Nephron (organoid): ENCODE measurements at regions not wholly inside any gene's neighbourhood (a gene's known extent, or its start where the extent isn't known, plus 50 kb on each side); places are given as distances from the start of the nearest gene placed in this dataset.

ENCODE experiments used
- H3K27ac Mint-ChIP-seq, 3 experiments: 2 replicates each; pipeline ENCODE4 v1.8.0; 2020; ENCODE audit warnings: mixed read lengths in 3 of 3, mild to moderate bottlenecking in 2 of 3, moderate library complexity in 1 of 3
- H3K27me3 Mint-ChIP-seq: 2 replicates; pipeline ENCODE4 v1.8.0; 2021; ENCODE audit warnings: low read depth, mild to moderate bottlenecking, moderate library complexity, mixed read lengths
- H3K36me3 Mint-ChIP-seq: 2 replicates; pipeline ENCODE4 v1.8.0; 2020; ENCODE audit warnings: low read depth, mixed read lengths
- H3K4me1 Mint-ChIP-seq: 2 replicates; pipeline ENCODE4 v1.8.0; 2020; ENCODE audit warnings: mixed read lengths
- H3K4me3 Mint-ChIP-seq, 3 experiments: 2 replicates each; pipeline ENCODE4 v1.8.0; 2020; ENCODE audit warnings: mild to moderate bottlenecking in 3 of 3, mixed read lengths in 3 of 3, moderate library complexity in 2 of 3
- H3K9me3 Mint-ChIP-seq: 2 replicates; pipeline ENCODE4 v1.8.0; 2020; ENCODE audit warnings: mixed read lengths
- TF ChIP-seq, protein P1 (sequence below), 3 experiments: fragments of 200-600 bp; sonication (generic); IDR thresholded peaks; one replicate each; pipeline ENCODE4 v1.5.0; 2021; ENCODE audit warnings: antibody characterized with exemption in 3 of 3; ENCODE audit not compliant: unreplicated experiment in 3 of 3

DNA sequence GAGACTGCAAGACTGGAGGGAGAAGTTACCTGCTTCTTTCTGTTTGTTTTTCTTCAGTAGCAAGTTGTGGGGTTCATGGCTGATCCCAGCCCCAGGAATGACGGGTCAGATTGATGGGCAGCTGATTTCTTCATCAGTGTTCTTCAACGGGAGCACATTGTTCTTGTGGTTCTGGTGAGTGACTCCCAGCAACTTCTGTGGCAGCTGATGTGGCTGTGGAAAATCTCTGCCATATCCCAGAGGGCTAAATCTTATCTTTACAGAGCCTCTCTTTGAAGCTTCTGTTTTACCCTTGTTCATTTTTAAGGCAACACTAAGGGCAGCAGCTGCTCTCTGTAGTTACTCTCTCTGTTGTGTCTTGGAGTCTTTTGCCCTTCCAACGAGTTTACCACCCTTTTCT, 710.3 kb downstream of the PRELID2 start:
- TF ChIP-seq, protein P1, sequence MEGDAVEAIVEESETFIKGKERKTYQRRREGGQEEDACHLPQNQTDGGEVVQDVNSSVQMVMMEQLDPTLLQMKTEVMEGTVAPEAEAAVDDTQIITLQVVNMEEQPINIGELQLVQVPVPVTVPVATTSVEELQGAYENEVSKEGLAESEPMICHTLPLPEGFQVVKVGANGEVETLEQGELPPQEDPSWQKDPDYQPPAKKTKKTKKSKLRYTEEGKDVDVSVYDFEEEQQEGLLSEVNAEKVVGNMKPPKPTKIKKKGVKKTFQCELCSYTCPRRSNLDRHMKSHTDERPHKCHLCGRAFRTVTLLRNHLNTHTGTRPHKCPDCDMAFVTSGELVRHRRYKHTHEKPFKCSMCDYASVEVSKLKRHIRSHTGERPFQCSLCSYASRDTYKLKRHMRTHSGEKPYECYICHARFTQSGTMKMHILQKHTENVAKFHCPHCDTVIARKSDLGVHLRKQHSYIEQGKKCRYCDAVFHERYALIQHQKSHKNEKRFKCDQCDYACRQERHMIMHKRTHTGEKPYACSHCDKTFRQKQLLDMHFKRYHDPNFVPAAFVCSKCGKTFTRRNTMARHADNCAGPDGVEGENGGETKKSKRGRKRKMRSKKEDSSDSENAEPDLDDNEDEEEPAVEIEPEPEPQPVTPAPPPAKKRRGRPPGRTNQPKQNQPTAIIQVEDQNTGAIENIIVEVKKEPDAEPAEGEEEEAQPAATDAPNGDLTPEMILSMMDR (IDR thresholded peaks at IDR 0.05; ENCODE audit: unreplicated experiment in 3 of 3): no peak
- Mint-ChIP-seq H3K27me3 (no peaks in the 10 kb centered on the region), H3K4me1 (no peaks in the 10 kb centered on the region), H3K9me3 (no peaks in the 10 kb centered on the region), H3K36me3 (no peaks in the 10 kb centered on the region), H3K27ac (no peak overlapping the region), H3K4me3 (no peak overlapping the region)

DNA sequence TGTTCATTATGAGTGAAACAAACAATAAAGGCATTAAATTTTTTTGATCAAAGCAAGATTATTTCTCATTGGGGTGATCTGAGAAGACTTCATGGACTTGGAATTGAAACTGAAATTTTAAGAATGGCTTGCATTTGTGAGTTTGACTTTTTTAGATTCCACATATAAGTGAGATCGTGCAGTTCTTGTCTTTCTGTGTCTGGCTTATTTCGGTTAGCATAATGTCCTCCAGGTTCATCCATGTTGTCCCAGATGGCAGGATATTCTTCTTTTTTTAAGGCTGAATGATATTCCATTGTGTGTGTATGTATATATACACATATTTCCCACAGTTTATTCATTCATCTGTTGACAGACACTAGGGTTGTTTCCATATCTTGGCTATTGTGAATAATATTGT, 716.5 kb downstream of the PRELID2 start:
- H3K4me3 Mint-ChIP-seq: no peak overlapping the region
- no peaks in the 10 kb centered on the region for H3K9me3 Mint-ChIP-seq
- no peaks in the 10 kb centered on the region for H3K27me3 Mint-ChIP-seq
- TF ChIP-seq, protein P1 (IDR thresholded peaks at IDR 0.05; ENCODE audit: unreplicated experiment in 3 of 3): no peak
- H3K27ac Mint-ChIP-seq: no peak overlapping the region
- no peaks in the 10 kb centered on the region for H3K36me3 Mint-ChIP-seq
- H3K4me1 Mint-ChIP-seq: no peaks in the 10 kb centered on the region

DNA sequence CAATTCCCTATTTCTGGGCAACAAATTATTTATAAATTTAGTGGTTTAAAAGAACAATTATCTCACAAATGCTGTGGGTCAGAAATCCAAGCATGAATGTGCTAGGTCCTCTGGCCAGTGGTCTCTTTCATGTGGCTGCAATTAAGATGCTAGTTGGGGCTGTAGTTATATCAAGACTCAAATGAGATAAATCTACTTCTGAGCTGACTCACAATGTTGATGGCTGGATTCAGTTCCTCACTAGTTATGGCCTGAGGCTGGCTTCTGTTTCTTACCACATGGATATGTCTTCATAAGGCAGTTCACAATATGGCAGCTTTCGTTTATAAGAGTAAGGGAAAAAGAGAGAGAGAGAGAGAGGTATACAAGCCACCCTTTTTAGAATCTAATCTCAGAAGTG, 717.0 kb downstream of the PRELID2 start:
- Mint-ChIP-seq H3K4me1 (no peaks in the 10 kb centered on the region), H3K27me3 (no peaks in the 10 kb centered on the region), H3K27ac (no peak overlapping the region), H3K9me3 (no peaks in the 10 kb centered on the region), H3K36me3 (no peaks in the 10 kb centered on the region), H3K4me3 (no peak overlapping the region)
- TF ChIP-seq, protein P1 (IDR thresholded peaks at IDR 0.05; ENCODE audit: unreplicated experiment in 3 of 3): no peak

DNA sequence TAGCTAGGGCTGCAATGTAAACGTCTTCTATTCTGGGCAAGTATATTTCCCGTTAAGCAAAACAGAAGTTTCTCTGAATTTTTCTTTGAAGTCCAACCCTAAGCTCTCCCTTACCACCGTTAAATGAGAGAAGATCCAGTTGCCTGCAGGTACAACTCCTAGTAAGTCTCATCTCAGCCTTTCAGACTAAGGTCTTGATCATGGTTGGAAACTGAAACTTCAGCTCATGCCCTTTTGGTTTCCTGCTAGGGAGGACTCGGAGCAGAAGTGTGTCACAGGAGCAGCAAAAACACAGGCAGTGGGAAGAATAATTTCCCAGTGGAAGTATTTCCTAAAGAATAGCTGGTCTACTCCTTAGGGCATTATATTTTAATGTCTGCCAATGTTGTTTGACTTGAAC, 717.9 kb downstream of the PRELID2 start:
- H3K4me1 Mint-ChIP-seq: no peaks in the 10 kb centered on the region
- H3K4me3 Mint-ChIP-seq: no peak overlapping the region
- H3K27me3 Mint-ChIP-seq: no peaks in the 10 kb centered on the region
- TF ChIP-seq, protein P1 (IDR thresholded peaks at IDR 0.05; ENCODE audit: unreplicated experiment in 3 of 3): no peak
- H3K9me3 Mint-ChIP-seq: no peaks in the 10 kb centered on the region
- H3K36me3 Mint-ChIP-seq: no peaks in the 10 kb centered on the region
- H3K27ac Mint-ChIP-seq: no peak overlapping the region

DNA sequence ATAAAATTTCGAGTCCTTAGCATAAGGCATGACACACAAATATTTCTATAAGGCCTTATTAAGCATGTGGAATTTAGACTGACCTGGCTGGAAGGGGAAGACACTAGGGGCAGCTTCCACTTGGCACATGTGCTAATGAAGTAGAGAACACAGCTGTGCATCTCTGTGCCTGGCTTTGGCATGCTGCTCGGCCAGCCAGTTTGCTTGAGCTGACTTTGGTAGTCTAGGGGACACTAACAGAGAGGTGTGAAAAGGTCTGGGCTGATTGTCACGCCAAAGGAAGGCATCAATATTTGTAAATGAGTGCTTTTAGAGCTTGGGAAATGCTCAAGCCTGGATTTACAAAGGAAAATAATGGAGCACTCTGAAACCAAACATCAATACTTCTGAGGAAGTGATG, 723.7 kb downstream of the PRELID2 start:
- Mint-ChIP-seq H3K27me3 (no peaks in the 10 kb centered on the region), H3K36me3 (no peaks in the 10 kb centered on the region), H3K4me1 (no peaks in the 10 kb centered on the region), H3K9me3 (no peaks in the 10 kb centered on the region), H3K27ac (no peak overlapping the region), H3K4me3 (no peak overlapping the region)
- TF ChIP-seq, protein P1 (IDR thresholded peaks at IDR 0.05; ENCODE audit: unreplicated experiment in 3 of 3): no peak

DNA sequence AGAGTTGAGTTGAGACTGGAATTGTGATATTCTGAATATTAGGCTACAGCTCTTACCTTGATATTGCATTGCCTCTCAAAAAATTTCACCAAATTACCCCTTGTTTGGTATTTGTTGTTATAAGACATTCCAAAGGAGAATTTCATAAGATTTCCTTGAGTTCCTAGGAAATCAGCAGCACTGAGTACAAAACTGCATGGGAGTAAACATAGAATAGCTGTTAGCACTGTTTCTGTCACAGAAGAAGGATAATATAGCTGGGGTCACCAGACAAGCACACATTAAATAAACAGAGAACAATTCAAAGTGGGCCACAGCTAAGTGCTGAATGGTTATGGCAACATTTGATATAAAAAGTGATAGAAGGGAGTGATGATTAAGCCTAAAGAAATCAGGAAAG, 724.3 kb downstream of the PRELID2 start:
- TF ChIP-seq, protein P1 (IDR thresholded peaks at IDR 0.05; ENCODE audit: unreplicated experiment in 3 of 3): no peak
- no peaks in the 10 kb centered on the region for H3K27me3 Mint-ChIP-seq
- H3K36me3 Mint-ChIP-seq: no peaks in the 10 kb centered on the region
- no peak overlapping the region for H3K27ac Mint-ChIP-seq
- no peaks in the 10 kb centered on the region for H3K4me1 Mint-ChIP-seq
- no peaks in the 10 kb centered on the region for H3K9me3 Mint-ChIP-seq
- H3K4me3 Mint-ChIP-seq: no peak overlapping the region
